DMS53 treated with DMSO at 0.1 percent for 48 hours (cell line): ENCODE measurements at regions not wholly inside any gene's neighbourhood (a gene's known extent, or its start where the extent isn't known, plus 50 kb on each side); places are given as distances from the start of the nearest gene placed in this dataset.

Experiments used
- DNase-seq: peaks from one replicate; lab custom pipeline; 2025; ENCODE audit not compliant: unreplicated experiment; lab: John Stamatoyannopoulos, UW

GRCh38 chr21:22993822-22994574 is 1995.8 kb downstream of the NCAM2 start:
- DNase-seq, result no peak

GRCh38 chr21:23003951-23004350 is 2005.7 kb downstream of the NCAM2 start:
- no peak for DNase-seq

GRCh38 chr21:23008601-23009202 is 2010.5 kb downstream of the NCAM2 start:
- DNase-seq, result no peak

DNA sequence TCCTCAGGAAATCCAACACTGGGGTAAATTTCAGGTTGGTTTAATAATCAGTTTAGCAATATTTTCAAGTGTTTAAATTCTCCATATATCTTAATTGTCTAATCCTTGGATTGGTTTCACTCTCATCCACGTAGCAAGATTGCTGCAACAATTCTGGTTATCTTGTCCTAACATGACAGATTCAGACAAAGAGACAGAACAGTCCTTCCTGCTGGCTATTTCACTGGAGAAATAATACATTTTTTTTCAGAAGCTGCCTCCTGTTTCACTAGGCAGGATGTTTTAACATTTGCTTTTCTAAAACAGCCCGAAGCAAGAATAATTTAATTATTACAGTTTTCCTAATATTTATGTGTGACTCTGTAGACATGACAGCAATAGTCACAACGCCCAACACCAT is 2011.2 kb downstream of the NCAM2 start:
- DNase-seq, result no peak

GRCh38 chr21:23014021-23014420 is 2015.8 kb downstream of the NCAM2 start:
- no peak for DNase-seq

DNA sequence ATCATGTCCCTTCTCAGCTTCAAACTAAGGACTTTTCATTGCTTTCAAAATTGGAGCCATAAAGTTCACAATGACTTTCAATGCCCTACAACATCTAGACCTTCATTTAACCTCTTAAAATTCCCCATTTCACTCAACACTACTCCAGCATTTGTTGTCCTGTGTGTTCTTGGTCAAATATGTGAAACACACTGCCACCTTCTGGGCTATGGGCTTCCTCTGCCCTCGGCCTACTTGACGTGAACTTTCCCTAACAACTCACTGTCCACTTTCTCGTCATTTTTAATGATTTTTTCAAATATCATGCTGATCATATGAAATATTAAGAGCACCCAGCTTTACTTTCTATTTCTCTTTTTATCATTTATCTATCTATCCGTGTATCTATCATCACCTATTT is 2018.4 kb downstream of the NCAM2 start:
- no peak for DNase-seq

DNA sequence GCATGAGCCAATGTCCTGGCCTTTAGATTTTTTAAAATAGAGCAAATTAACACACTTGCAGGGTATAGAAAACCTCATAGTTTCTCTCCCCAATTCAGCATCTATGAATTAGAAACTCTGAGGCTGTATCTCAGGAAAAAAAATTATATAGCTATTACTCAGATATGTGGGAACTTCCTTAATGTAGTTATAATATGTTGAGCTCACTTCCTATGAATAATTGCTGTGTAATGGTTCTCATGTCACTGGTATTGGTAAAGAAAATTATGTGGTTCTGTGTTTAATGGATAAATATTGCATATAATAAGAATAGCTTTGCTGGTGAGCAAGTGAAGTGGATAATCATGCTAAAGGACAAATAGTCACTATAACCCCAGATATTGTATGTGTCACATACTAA is 2019.8 kb downstream of the NCAM2 start:
- DNase-seq, result no peak

DNA sequence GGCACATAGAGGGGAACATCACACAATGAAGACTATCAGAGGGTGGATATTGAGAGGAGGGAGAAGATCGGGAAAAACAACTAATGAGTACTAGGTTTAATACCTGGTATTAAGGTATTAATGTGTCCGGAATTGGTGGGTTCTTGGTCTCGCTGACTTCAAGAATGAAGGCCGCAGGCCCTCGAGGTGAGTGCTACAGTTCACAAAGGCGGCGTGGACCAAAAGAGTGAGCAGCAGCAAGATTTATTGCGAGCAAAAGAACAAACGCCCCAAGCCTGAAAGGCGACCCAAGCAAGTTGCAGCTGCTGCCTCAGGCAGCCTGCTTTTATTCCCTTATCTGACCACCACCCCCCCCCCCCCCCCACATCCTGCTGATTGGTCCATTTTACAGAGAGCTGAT is 2022.8 kb downstream of the NCAM2 start:
- no peak for DNase-seq

GRCh38 chr21:23021481-23021880 is 2023.3 kb downstream of the NCAM2 start:
- DNase-seq, result no peak

DNA sequence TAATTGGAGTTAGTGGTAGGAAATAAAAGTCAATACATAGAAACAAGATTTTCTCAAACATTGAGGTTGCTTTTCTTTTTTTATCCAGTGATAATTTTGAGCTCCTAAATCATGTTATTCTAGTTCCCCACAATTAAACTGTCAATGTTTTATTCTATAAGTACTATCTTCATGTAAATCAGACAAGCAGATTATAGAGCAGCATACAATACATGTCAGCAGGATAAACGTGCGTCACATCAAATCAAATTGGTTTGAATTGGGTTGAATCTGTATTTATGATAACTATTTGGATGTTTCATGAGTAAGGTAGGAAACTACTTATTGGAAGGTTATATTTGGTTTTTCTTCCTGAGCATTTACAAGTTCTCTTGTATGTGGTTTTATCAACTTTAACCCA is 2028.7 kb downstream of the NCAM2 start:
- DNase-seq, result no peak

- DNase-seq, result no peak
These were observed 2041.6 kb downstream of the NCAM2 start for GRCh38 chr21:23039846-23040245.

DNA sequence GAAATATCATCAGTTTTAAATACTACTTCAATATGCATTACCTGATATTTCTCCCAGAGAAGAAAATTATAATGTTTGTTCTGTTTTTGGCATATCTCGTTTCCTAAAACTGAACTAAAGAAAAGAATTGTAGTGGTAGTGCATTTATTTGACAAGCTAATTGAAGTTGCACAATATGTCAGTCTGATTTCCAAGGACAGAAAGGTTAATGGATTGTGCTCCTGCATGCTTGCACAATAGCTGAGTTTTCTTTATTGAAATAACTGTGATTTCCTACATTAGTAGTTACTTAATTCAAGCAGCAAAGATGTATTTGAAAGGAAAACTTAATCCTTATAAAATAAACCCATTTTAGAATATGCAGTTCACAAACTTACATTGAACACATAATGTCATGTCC is 2047.7 kb downstream of the NCAM2 start:
- no peak for DNase-seq

DNA sequence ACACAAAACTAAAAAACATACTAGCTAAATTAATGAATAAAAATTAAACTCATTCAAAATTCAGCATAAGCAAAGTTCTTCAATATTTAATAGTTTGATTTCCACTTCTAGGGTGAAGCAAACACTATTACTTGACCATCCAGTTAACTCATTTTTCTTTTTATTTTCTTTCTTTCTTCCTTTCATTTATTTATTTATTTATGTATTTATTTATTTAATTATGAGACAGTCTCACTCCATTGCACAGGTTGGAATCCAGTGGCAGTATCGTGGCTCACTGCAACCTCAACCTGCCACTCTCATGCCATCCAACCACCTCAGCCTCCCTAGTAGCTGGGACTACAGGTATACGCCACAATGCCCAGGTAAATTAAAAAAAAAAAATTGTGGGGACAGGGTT is 2069.5 kb downstream of the NCAM2 start:
- DNase-seq, result no peak

- no peak for DNase-seq
These were observed 2085.0 kb downstream of the NCAM2 start for GRCh38 chr21:23083242-23083641.

DNA sequence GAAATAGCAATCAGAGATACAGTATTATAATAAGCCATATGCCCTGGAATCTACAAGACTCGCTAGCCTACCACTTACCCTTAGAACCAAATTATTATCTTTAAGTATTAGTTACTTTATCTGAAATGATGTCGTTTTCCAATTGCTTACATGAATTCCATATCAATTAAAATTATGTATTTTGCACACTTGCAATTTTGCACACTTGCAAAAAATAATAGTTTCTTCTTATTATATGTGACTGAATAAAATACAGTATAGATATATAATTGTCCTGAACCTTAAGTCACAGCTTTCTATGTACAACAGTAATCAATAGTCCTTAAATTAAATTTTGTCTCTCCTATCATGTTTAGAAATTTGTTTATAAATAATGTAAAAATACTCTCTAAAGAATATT is 2095.1 kb downstream of the NCAM2 start:
- DNase-seq, result no peak

GRCh38 chr21:23099185-23099584 is 2101.0 kb downstream of the NCAM2 start:
- no peak for DNase-seq

- no peak for DNase-seq
These were observed 2102.9 kb downstream of the NCAM2 start for GRCh38 chr21:23101111-23101510.

- no peak for DNase-seq
These were observed 2110.3 kb downstream of the NCAM2 start for GRCh38 chr21:23108533-23108932.

- no peak for DNase-seq
These were observed 2112.9 kb downstream of the NCAM2 start for GRCh38 chr21:23111070-23111600.

DNA sequence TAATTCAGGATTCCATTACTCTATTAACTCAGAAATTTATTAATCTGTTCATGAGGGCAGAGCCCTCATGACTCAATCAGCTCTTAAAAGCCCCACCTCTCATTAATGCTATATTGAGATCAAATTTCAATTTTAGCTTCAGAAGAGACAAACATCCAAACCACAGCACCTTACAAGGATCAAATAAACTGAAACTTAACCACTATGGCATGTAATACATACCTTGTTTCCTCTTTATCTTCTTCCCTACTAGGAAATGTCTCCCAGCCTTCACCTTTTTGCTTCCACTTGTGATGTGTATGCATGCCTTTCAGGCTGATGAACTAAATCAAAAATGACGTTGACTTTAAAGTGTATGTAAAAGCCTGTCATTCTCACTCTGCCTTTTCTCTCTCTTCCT is 2121.3 kb downstream of the NCAM2 start:
- DNase-seq, result no peak

DNA sequence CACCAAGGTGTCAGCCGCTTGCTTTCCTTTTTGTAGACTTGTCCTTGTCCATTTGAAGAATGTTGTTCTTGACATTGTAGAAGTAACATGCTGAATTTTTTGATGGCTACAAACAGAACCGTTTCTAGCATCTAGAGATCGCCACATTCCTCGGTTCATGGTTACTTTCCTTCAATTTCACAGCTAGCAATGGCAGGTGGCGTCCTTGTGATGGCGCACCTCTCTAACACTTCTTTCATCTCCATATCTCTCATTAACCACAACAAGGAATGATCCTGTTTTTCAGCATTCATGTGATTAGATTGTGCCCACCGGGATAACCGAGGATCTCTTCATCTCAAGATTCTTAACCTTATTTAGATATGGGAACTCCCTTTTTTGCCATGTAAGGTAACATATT is 2129.8 kb downstream of the NCAM2 start:
- no peak for DNase-seq

GRCh38 chr21:23130308-23130707 is 2132.1 kb downstream of the NCAM2 start:
- no peak for DNase-seq

- DNase-seq, result peak; percentile 2
These were observed 2133.0 kb downstream of the NCAM2 start for GRCh38 chr21:23131177-23131576.
